GM21367 (cell line): ENCODE measurements at regions not wholly inside any gene's neighbourhood (a gene's known extent, or its start where the extent isn't known, plus 50 kb on each side); places are given as distances from the start of the nearest gene placed in this dataset.

Experiments
- ATAC-seq: cut with Tn5 transposase; IDR thresholded peaks from one replicate; pipeline ENCODE4 v1.9.1; 2021; ENCODE audit not compliant: unreplicated experiment

- ATAC-seq, result no peak
Observed at GRCh38 chr14:29030970-29031369, 264.4 kb downstream of the FOXG1 start.

- ATAC-seq, result no peak
Observed at GRCh38 chr14:29035134-29035533, 268.5 kb downstream of the FOXG1 start.

DNA sequence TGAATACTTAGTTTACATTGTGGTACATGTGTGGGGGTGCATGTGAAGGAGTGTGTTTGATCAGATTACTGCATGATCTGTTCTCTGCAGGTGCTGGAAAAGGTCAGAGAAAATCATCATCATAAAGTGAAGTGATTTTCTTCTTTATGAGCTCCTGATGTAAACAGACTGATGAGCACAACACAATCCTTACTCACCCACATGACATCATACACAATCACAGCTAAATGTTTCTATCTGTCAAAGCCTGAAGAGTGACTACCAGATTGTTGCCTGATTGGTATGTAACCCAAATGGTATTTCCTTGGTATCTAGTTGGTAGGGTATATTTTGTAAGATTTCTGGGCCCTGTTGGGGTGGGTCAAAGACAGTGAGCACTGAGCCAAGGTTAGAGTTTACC is 270.8 kb downstream of the FOXG1 start:
- no peak for ATAC-seq

- no peak for ATAC-seq
Observed at GRCh38 chr14:29039171-29039570, 272.6 kb downstream of the FOXG1 start.

DNA sequence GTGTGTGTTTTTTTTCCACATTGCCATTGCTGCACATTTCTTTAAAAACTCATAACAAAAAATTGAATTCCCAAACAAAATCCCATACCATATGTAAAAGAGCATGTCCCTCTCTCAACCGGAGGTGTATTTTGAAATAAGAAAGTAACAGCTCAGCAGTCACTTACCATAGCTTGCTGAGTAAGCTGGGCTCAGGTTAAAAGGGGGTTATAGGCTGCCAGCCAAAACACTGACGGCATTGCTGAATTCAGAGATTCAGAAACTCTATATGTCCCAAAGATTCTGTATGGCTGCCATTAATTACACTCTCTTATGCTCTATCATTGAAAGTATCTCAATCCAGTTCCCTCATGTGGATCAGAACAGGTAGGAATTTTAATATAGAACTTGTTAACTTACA is 276.0 kb downstream of the FOXG1 start:
- no peak for ATAC-seq

DNA sequence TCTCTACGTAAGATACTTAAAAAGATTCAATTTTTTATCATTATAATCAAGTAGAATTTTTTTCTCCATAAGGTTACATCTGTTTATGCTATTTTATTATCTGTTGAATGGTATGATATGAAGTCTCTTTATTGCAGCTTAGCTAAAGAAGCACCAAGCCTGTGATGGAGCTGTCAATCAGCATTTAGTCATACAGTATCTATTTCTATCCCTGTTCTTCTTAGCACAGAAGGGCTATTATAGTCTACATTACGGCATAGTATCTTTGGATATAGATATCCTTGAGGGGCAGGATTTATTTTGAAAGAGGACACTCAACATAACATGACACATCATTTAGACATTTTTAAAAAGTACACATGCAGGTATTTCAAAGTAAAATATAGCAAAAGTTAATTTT is 277.1 kb downstream of the FOXG1 start:
- no peak for ATAC-seq

- no peak for ATAC-seq
Observed at GRCh38 chr14:29045237-29045636, 278.6 kb downstream of the FOXG1 start.

DNA sequence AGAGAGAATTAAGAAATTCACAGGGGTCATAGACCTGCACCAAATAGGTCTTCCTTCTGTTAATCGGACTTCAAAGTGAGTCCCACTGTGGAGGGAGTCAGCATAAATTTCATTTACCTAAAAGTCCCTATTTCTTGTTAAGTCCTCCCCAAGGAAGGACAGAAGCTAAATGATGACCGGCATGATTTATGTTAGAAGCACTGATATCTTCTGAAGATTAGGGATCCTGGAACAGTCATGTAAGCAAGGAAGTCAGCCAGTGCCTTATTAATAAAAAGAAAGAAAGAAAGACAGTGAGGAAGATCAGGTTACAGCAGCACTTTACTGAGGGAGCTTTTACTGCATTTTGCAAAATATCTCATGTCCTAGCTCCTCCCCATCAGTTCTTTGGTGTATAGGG is 287.5 kb downstream of the FOXG1 start:
- no peak for ATAC-seq

GRCh38 chr14:29056041-29056566 is 289.5 kb downstream of the FOXG1 start:
- no peak for ATAC-seq

DNA sequence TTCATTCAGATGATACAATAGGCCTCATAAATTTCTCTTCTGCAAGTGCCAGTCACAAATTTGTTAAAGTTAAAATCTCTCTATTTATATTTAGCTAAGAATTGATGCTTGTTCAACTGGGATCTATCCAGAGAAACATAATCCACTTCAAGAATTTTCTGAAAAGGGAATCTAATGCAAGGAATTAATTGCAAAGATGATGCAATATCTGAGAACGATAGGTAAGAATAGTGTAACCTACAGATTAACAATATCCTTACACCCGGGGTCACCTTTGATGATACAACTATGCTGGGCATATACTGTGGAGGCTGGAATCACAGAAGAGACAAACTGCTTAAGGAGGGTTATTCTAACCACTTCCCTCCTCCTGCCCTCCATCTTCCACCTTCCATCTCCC is 295.1 kb downstream of the FOXG1 start:
- ATAC-seq, result no peak

DNA sequence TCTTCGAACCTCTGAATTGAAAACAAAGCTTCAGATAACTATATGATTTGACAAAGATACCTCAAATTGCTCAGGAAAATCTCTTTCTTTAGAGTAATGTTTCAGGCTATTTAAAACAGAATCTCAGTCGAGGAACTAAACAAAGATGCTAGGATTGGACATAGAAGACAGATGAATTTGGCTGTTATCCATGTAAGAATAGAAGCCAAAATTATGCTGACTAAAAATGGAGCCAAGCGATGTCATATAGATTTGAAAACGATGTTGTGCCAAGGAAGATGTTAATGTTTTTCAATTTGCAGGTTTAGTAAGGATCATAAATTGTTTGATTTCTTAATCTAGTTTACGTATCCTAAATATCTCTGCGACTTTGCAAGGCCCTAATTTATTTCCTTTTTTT is 295.9 kb downstream of the FOXG1 start:
- no peak for ATAC-seq

DNA sequence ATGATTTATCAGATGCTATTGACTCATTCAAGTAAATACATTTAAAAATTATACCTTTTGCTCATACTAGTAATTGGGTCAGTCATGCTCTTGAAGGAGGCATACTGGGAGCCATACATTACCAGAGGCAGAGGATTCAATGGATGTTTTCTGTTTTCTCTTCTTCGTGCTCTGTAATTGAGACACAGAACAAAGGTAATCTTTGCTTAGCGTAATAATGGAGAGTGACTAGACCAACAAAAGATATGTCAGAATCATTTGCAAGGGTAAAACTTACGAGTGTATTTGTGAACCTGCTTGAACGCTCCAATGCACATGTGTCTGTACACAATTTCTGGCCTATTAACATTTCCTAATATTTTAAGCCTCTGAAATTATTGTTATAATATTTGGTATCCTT is 296.4 kb downstream of the FOXG1 start:
- ATAC-seq, result no peak

DNA sequence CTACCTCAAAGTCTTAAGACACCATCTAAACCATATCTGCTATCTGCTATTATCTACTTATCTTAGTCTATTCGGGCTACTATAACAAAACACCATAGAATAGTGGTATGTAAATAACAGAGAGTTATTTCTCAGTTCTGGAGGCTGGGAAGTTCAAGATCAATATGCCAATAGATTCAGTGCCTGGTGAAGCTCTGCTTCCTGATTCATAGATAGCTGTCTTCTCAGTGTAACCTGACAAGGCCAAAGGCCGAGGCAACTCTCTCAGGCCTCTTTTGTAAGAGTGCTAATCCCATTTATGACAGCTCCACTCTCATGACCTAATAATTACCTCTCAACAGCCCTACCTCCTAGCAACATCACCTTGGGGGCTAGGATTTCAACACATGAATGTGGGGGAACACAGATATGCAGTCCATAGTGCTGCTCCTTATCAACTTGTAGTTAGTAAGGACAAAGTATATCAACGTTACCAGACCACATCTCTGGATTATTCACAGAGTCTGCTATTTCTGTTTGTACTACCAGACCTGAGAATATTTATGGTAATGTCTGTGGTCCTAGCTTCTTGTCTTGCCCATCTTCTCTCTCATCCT is 297.8 kb downstream of the FOXG1 start:
- ATAC-seq, result no peak

GRCh38 chr14:29069228-29069627 is 302.6 kb downstream of the FOXG1 start:
- ATAC-seq, result no peak

- no peak for ATAC-seq
Observed at GRCh38 chr14:29075761-29076160, 309.2 kb downstream of the FOXG1 start.

- no peak for ATAC-seq
Observed at GRCh38 chr14:29077916-29078315, 311.3 kb downstream of the FOXG1 start.

GRCh38 chr14:29078810-29079522 is 312.4 kb downstream of the FOXG1 start:
- no peak for ATAC-seq

- ATAC-seq, result no peak
Observed at GRCh38 chr14:29085546-29085945, 319.0 kb downstream of the FOXG1 start.

DNA sequence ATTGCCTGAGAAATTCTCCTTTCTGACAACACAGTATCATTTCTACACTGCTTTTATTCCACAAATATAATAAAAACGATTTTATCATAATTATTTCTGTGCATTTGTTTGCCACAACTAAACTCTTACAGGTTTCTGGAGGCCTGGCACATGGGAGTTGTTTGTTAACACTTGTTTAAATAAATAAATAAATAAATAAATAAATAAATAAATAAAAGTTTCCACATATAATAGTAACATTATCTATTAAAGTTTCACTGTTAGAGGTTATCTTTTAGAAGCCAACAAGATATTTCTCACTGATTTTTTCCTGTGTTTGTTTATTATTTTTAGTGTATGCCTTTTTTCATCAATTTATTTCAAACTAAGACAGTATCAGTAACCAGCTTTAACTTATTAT is 323.3 kb downstream of the FOXG1 start:
- ATAC-seq, result no peak

DNA sequence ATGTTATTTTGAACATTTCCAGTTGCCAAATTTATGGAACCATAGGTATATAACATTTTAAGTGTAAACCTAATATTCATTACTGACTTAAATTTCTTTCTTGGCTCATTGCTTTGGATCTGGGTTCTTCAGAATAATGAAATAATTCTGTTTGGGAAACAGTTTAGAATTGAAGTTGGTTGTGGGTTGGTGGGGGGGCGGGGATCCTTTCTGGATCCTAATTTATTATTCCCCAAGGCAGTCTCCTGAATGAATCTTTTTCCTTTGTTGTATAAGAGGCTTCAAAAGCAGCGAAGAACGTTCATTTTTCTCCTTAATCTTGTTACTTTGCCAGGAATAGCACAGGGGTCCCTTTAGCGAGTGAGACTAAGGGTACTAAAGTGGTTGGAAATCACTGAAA is 325.5 kb downstream of the FOXG1 start:
- ATAC-seq, result no peak

DNA sequence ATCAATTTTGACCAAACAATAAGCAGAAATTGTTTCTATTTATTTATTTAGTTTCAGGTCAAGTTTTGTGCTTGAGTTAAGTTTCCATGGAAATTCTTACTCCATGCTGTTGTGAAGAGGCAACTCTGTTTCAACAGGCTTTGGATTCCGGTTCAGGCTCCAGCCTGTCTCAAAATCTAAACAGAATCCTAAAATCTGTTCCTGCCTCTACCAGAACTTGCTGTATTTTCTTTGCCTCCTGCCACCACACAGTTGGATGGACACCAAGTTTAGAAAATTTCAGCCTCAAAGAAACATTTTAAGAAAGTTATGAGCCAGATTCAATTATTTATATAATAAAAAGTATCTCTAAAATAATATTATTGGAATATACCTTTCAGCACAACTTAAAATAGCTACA is 330.9 kb downstream of the FOXG1 start:
- ATAC-seq, result no peak

- ATAC-seq, result no peak
Observed at GRCh38 chr14:29098656-29099055, 332.1 kb downstream of the FOXG1 start.

- no peak for ATAC-seq
Observed at GRCh38 chr14:29102266-29102665, 335.7 kb downstream of the FOXG1 start.
